Colonic mucosa (tissue), 4 donors: ENCODE measurements at regions not wholly inside any gene's neighbourhood (a gene's known extent, or its start where the extent isn't known, plus 50 kb on each side); places are given as distances from the start of the nearest gene placed in this dataset.

ENCODE experiments used
- DNase-seq: peaks from one replicate; pipeline ENCODE4 v3.0.0-alpha.2; 2020
- H3K27ac ChIP-seq: fragments of 200-600 bp; one replicate; pipeline ENCODE4 v1.8.0; 2021
- H3K27me3 ChIP-seq: fragments of 200-600 bp; one replicate; pipeline ENCODE4 v1.8.0; 2021
- H3K36me3 ChIP-seq: fragments of 200-600 bp; one replicate; pipeline ENCODE4 v1.8.0; 2021
- H3K4me1 ChIP-seq: fragments of 200-600 bp; one replicate; pipeline ENCODE4 v1.8.0; 2021; ENCODE audit warnings: mild to moderate bottlenecking
- H3K4me3 ChIP-seq: fragments of 200-600 bp; one replicate; pipeline ENCODE4 v1.8.0; 2021
- H3K9ac ChIP-seq, 2 donors: one replicate each; pipeline ENCODE4 v1.7.0; 2013; ENCODE audit warnings: control low read depth in 2 of 2, low read depth in 2 of 2, low read length in 2 of 2
- H3K9me3 ChIP-seq: fragments of 200-600 bp; one replicate; pipeline ENCODE4 v1.8.0; 2021
- CTCF ChIP-seq: fragments of 200-600 bp; IDR thresholded peaks from one replicate; pipeline ENCODE4 v1.8.0; 2022; ENCODE audit warnings: antibody characterized with exemption, mild to moderate bottlenecking
- intact Hi-C: fragments of 100-400 bp; cut with DNase I; formaldehyde crosslinking; loops from one replicate; pipeline ENCODE4 v1.14.1; 2022
- donor health status: healthy.
- donor health status: DM: no; HTN: no; CAD: no.
- donor health status: DM: no; HTN: no; CAD: no.

- H3K36me3 ChIP-seq, result no peaks in the 10 kb centered on the region
- no peak for TF ChIP-seq CTCF
- DNase-seq, result no peak
- no peak overlapping the region for H3K9ac ChIP-seq
- no peak overlapping the region for H3K27ac ChIP-seq
- no peaks in the 10 kb centered on the region for H3K9me3 ChIP-seq
- intact Hi-C loops, result no loop called here
- no peaks in the 10 kb centered on the region for H3K27me3 ChIP-seq
- no peaks in the 10 kb centered on the region for H3K4me1 ChIP-seq
- no peak overlapping the region for H3K4me3 ChIP-seq
Observed at GRCh38 chr10:128820663-128821062, 646.4 kb upstream of the MGMT start.

- Histone ChIP-seq H3K9me3 (no peaks in the 10 kb centered on the region), H3K4me1 (no peaks in the 10 kb centered on the region), H3K36me3 (no peaks in the 10 kb centered on the region), H3K9ac (no peak overlapping the region), H3K4me3 (no peak overlapping the region), H3K27ac (no peak overlapping the region), H3K27me3 (no peaks in the 10 kb centered on the region)
- no peak for TF ChIP-seq CTCF
- no peak for DNase-seq
- intact Hi-C loops, result no loop called here
Observed at GRCh38 chr10:128823201-128823600, 643.8 kb upstream of the MGMT start.

GRCh38 chr10:128825626-128826025 is 641.4 kb upstream of the MGMT start:
- Histone ChIP-seq H3K36me3 (no peaks in the 10 kb centered on the region), H3K9me3 (no peaks in the 10 kb centered on the region), H3K27me3 (no peaks in the 10 kb centered on the region), H3K9ac (no peak overlapping the region), H3K4me3 (no peak overlapping the region), H3K4me1 (no peaks in the 10 kb centered on the region), H3K27ac (no peak overlapping the region)
- DNase-seq, result no peak
- no peak for TF ChIP-seq CTCF
- intact Hi-C loops, result no loop called here

- H3K9ac ChIP-seq, result no peak overlapping the region
- H3K27ac ChIP-seq, result no peak overlapping the region
- intact Hi-C loops, result no loop called here
- TF ChIP-seq CTCF, result no peak
- H3K9me3 ChIP-seq, result no peaks in the 10 kb centered on the region
- peaks cover 5% of the 10 kb centered on the region for H3K27me3 ChIP-seq
- no peaks in the 10 kb centered on the region for H3K36me3 ChIP-seq
- no peak overlapping the region for H3K4me3 ChIP-seq
- H3K4me1 ChIP-seq, result no peaks in the 10 kb centered on the region
- DNase-seq, result no peak
Observed at GRCh38 chr10:128833671-128834070, 633.4 kb upstream of the MGMT start.

GRCh38 chr10:128835361-128835760 is 631.7 kb upstream of the MGMT start:
- no peak for DNase-seq
- Histone ChIP-seq H3K27ac (no peak overlapping the region), H3K27me3 (peaks cover 5% of the 10 kb centered on the region), H3K4me1 (no peaks in the 10 kb centered on the region), H3K4me3 (no peak overlapping the region), H3K9ac (no peak overlapping the region), H3K9me3 (no peaks in the 10 kb centered on the region), H3K36me3 (no peaks in the 10 kb centered on the region)
- no peak for TF ChIP-seq CTCF
- intact Hi-C loops, result no loop called here

- Histone ChIP-seq H3K9me3 (no peaks in the 10 kb centered on the region), H3K9ac (no peak overlapping the region), H3K36me3 (no peaks in the 10 kb centered on the region), H3K4me3 (no peak overlapping the region), H3K27me3 (no peaks in the 10 kb centered on the region), H3K27ac (no peak overlapping the region), H3K4me1 (no peaks in the 10 kb centered on the region)
- DNase-seq, result no peak
- intact Hi-C loops, result no loop called here
- TF ChIP-seq CTCF, result no peak
Observed at GRCh38 chr10:128837478-128837877, 629.6 kb upstream of the MGMT start.
